HEK293T (cell line): ENCODE measurements at regions not wholly inside any gene's neighbourhood (a gene's known extent, or its start where the extent isn't known, plus 50 kb on each side); places are given as distances from the start of the nearest gene placed in this dataset.
"Not testable (repeated sequence)": the region's sequence is repeated elsewhere in the genome, so short reads cannot be mapped to it uniquely, and the experiment has no call there.

Experiments
- CTCF ChIA-PET: fragments of 350-600 bp; formaldehyde crosslinking; extraction: SDS; loops from one replicate; lab custom pipeline; 2021; ENCODE audit warnings: antibody characterized with exemption, inconsistent platforms; lab: Yijun Ruan, JAX
- POLR2A ChIA-PET: fragments of 350-600 bp; formaldehyde crosslinking; extraction: SDS; loops from one replicate; lab custom pipeline; 2020; ENCODE audit warnings: antibody characterized with exemption, inconsistent platforms; lab: Yijun Ruan, JAX
- DNase-seq: peaks from one replicate; pipeline ENCODE4 v3.0.0; 2012; ENCODE audit warnings: mixed read lengths; ENCODE audit errors: extremely low spot score
- ARNT ChIP-seq: fragments of 450-650 bp; IDR thresholded peaks from 2 replicates; pipeline ENCODE4 v1.6.1; 2017; ENCODE audit warnings: mild to moderate bottlenecking
- BHLHE40 ChIP-seq: fragments of 450-650 bp; IDR thresholded peaks from 2 replicates; pipeline ENCODE4 v1.6.1; 2016; ENCODE audit warnings: mild to moderate bottlenecking, moderate library complexity, borderline replicate concordance
- CTBP1 ChIP-seq: fragments of 450-650 bp; IDR thresholded peaks from 2 replicates; pipeline ENCODE4 v1.6.1; 2016; ENCODE audit warnings: borderline replicate concordance
- ELF4 ChIP-seq: fragments of 450-650 bp; IDR thresholded peaks from 2 replicates; pipeline ENCODE4 v1.6.1; 2017; ENCODE audit warnings: antibody characterized with exemption
- FOXA1 ChIP-seq: fragments of 450-650 bp; IDR thresholded peaks from 2 replicates; pipeline ENCODE4 v1.6.1; 2016; ENCODE audit warnings: mild to moderate bottlenecking
- FOXK2 ChIP-seq: fragments of 450-650 bp; IDR thresholded peaks from 2 replicates; pipeline ENCODE4 v1.6.1; 2016; ENCODE audit warnings: mild to moderate bottlenecking
- FOXM1 ChIP-seq: fragments of 450-650 bp; IDR thresholded peaks from 2 replicates; pipeline ENCODE4 v1.6.1; 2017; ENCODE audit warnings: mild to moderate bottlenecking, borderline replicate concordance
- HDGF ChIP-seq: fragments of 450-650 bp; IDR thresholded peaks from 2 replicates; pipeline ENCODE4 v1.6.1; 2017; ENCODE audit warnings: antibody characterized with exemption, borderline replicate concordance
- L3MBTL2 ChIP-seq: fragments of 450-650 bp; conservative IDR thresholded peaks from 2 replicates; pipeline ENCODE4 v1.6.1; 2016; ENCODE audit warnings: mild to moderate bottlenecking
- LEF1 ChIP-seq: fragments of 450-650 bp; IDR thresholded peaks from 2 replicates; pipeline ENCODE4 v1.6.1; 2017; ENCODE audit warnings: mild to moderate bottlenecking, borderline replicate concordance
- NFRKB ChIP-seq: fragments of 450-650 bp; IDR thresholded peaks from 2 replicates; pipeline ENCODE4 v1.6.1; 2016; ENCODE audit warnings: mild to moderate bottlenecking, moderate library complexity
- SP1 ChIP-seq: fragments of 450-650 bp; IDR thresholded peaks from 2 replicates; pipeline ENCODE4 v1.6.1; 2017
- SUZ12 ChIP-seq: fragments of 450-650 bp; IDR thresholded peaks from 2 replicates; pipeline ENCODE4 v1.6.1; 2016; ENCODE audit warnings: mild to moderate bottlenecking
- TARDBP ChIP-seq: fragments of 450-650 bp; IDR thresholded peaks from 2 replicates; pipeline ENCODE4 v1.6.1; 2016
- ZNF384 ChIP-seq: fragments of 450-650 bp; IDR thresholded peaks from 2 replicates; pipeline ENCODE4 v1.6.1; 2016
- TF ChIP-seq, protein P1 (sequence below): fragments of 450-650 bp; IDR thresholded peaks from 2 replicates; pipeline ENCODE4 v1.6.1; 2016

- CTCF ChIA-PET: no interaction called here
- POLR2A ChIA-PET: no interaction called here
- DNase-seq: no peak
- TF ChIP-seq FOXK2: no peak
Measured at GRCh38 chr5:42242881-42243485, 180.3 kb upstream of the GHR start.

GRCh38 chr5:42252306-42252705, 170.9 kb upstream of the GHR start:
- TF ChIP-seq ELF4 (no peak), SUZ12 (no peak), FOXM1 (no peak)
- TF ChIP-seq, protein P1, sequence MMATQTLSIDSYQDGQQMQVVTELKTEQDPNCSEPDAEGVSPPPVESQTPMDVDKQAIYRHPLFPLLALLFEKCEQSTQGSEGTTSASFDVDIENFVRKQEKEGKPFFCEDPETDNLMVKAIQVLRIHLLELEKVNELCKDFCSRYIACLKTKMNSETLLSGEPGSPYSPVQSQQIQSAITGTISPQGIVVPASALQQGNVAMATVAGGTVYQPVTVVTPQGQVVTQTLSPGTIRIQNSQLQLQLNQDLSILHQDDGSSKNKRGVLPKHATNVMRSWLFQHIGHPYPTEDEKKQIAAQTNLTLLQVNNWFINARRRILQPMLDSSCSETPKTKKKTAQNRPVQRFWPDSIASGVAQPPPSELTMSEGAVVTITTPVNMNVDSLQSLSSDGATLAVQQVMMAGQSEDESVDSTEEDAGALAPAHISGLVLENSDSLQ: no peak
- ChIA-PET POLR2A (no interaction called here), CTCF (no interaction called here)
- DNase-seq: no peak

DNA sequence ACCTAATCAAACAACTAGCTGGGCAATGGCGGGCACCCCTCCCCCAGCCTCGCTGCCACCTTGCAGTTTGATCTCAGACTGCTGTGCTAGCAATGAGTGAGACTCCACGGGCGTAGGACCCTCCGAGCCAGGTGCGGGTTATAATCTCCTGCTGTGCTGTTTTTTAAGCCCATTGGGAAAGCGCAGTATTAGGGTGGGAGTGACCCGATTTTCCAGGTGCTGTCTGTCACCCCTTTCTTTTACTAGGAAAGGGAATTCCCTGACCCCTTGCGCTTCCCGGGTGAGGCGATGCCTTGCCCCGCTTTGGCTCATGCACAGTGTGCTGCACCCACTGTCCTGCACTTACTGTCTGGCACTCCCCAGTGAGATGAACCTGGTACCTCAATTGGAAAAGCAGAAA, 163.3 kb upstream of the GHR start:
- CTCF ChIA-PET, DNase-seq, POLR2A ChIA-PET: not testable (repeated sequence)

GRCh38 chr5:42267091-42267490, 156.1 kb upstream of the GHR start:
- CTCF ChIA-PET: no interaction called here
- no peak for DNase-seq
- POLR2A ChIA-PET: no interaction called here
- TF ChIP-seq CTBP1 (no peak), SUZ12 (no peak), NFRKB (no peak), ZNF384 (no peak), SP1 (no peak), ARNT (no peak)
- TF ChIP-seq, protein P1: no peak

DNA sequence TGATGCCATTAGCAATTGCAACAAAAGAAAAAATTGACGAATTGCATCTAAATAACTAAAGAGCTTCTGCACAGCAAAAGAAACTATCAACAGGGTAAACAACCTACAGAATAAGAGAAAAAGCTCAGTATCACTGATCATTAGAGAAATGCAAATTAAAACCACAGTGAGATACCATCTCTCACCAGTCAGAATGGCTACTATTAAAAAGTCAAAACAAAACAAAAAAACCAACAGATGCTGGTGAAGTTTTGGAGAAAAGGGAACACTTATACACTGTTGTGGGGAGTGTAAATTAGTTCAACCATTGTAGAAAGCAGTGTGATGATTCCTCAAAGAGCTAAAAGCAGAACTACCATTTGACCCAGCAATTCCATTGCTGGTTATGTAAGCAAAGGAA, 155.1 kb upstream of the GHR start:
- POLR2A ChIA-PET, DNase-seq: not testable (repeated sequence)
- CTCF ChIA-PET: interaction anchor here (0.7 kb wide), 1 partner anchor 10 kb away, joined by 3 read pairs; no protein-coding TSS in a partner anchor

DNA sequence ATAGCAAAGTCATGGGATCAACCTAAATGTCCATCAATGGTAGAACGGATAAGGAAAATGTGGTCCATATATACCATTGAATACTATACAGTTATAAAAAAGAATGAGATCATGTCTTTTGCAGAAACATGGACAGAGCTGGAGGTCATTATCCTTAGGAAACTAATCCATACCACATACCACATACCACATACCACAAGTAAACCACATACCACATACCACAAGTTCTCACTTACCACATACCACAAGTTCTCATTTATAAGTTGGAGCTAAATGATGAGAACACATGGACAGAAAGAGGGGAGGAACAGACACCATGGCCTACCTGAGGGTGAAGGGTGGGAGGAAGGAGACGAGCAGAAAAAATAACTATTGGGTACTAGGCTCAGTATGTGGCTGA, 154.6 kb upstream of the GHR start:
- no peak for TF ChIP-seq ARNT
- no peak for TF ChIP-seq CTBP1
- no peak for TF ChIP-seq LEF1
- no peak for TF ChIP-seq FOXM1
- no peak for TF ChIP-seq ZNF384
- TF ChIP-seq TARDBP: no peak
- no peak for TF ChIP-seq BHLHE40
- TF ChIP-seq FOXK2: no peak
- TF ChIP-seq HDGF: no peak
- TF ChIP-seq, protein P1: no peak
- no peak for TF ChIP-seq NFRKB
- no peak for TF ChIP-seq L3MBTL2
- ChIA-PET POLR2A (no interaction called here), CTCF (no interaction called here)
- no peak for DNase-seq

DNA sequence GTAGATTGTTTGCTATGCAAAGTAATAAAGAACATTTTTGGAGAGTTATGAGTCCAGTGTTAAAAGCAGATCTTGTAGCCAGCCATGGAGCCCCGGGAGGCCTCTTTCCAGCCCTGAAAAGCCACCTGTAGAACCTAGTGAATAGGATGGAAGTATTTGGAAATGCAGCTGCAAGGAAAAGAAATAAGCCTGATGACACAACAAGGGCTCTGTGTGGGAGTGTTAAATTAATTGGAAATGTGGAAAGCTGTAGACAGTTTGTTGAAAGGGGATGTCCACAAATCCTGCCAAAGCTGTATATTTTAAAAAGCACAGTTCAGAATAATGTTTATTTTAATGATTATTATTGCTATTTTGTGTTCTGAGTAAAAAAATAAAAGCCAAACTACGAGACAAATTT, 152.5 kb upstream of the GHR start:
- ChIA-PET POLR2A (no interaction called here), CTCF (no interaction called here)
- TF ChIP-seq L3MBTL2: no peak
- no peak for TF ChIP-seq FOXK2
- TF ChIP-seq, protein P1: no peak
- no peak for TF ChIP-seq LEF1
- no peak for TF ChIP-seq BHLHE40
- TF ChIP-seq NFRKB: no peak
- TF ChIP-seq SUZ12: no peak
- no peak for TF ChIP-seq FOXM1
- TF ChIP-seq ARNT: no peak
- TF ChIP-seq TARDBP: no peak
- TF ChIP-seq FOXA1: no peak
- no peak for TF ChIP-seq HDGF
- TF ChIP-seq ELF4: no peak
- no peak for TF ChIP-seq SP1
- no peak for TF ChIP-seq ZNF384
- no peak for TF ChIP-seq CTBP1
- DNase-seq: no peak

GRCh38 chr5:42274913-42275312, 148.3 kb upstream of the GHR start:
- POLR2A ChIA-PET: no interaction called here
- TF ChIP-seq LEF1 (no peak), NFRKB (no peak)
- CTCF ChIA-PET: no interaction called here
- peak; percentile 7 for DNase-seq
